ENCODE measurements at regions not wholly inside any gene's neighbourhood (a gene's known extent, or its start where the extent isn't known, plus 50 kb on each side); places are given as distances from the start of the nearest gene placed in this dataset.

GRCh38 chr2:56770490-56770889 is 586.7 kb downstream of the CCDC85A start:
- Histone ChIP-seq H3K9me3 (ENCODE audit: control insufficient read depth, low read length) (no peaks in the 10 kb centered on the region), H3K4me1 (ENCODE audit: control insufficient read depth, insufficient read depth, low read length, poor library complexity, severe bottlenecking) (no peaks in the 10 kb centered on the region), H3K36me3 (ENCODE audit: control insufficient read depth, insufficient read depth, low read length) (no peaks in the 10 kb centered on the region), H3K4me3 (ENCODE audit: extremely low read depth, insufficient read depth, low read length, poor library complexity, severe bottlenecking) (no peak overlapping the region), H3K27ac (ENCODE audit: low read depth, low read length, severe bottlenecking) (no peak overlapping the region)
- WGBS, 2 experiments (ENCODE audit: insufficient coverage in 2 of 2) = no CpG with 5 or more reads among the region's 2 CpGs

- WGBS, 2 experiments (ENCODE audit: insufficient coverage in 2 of 2) = 85 to 89% methylated on average over 1 to 3 of the region's 3 CpGs
- Histone ChIP-seq H3K4me1 (ENCODE audit: control insufficient read depth, insufficient read depth, low read length, poor library complexity, severe bottlenecking) (no peaks in the 10 kb centered on the region), H3K36me3 (ENCODE audit: control insufficient read depth, insufficient read depth, low read length) (no peaks in the 10 kb centered on the region), H3K4me3 (ENCODE audit: extremely low read depth, insufficient read depth, low read length, poor library complexity, severe bottlenecking) (no peak overlapping the region), H3K9me3 (ENCODE audit: control insufficient read depth, low read length) (no peaks in the 10 kb centered on the region), H3K27ac (ENCODE audit: low read depth, low read length, severe bottlenecking) (no peak overlapping the region)
Measured at GRCh38 chr2:56784046-56784445, 600.3 kb downstream of the CCDC85A start.

- H3K27ac ChIP-seq (ENCODE audit: low read depth, low read length, severe bottlenecking) = no peak overlapping the region
- no CpG with 5 or more reads among the region's 2 CpGs for WGBS, 2 experiments (ENCODE audit: insufficient coverage in 2 of 2)
- H3K9me3 ChIP-seq (ENCODE audit: control insufficient read depth, low read length) = no peaks in the 10 kb centered on the region
- H3K36me3 ChIP-seq (ENCODE audit: control insufficient read depth, insufficient read depth, low read length) = no peaks in the 10 kb centered on the region
- no peak overlapping the region for H3K4me3 ChIP-seq (ENCODE audit: extremely low read depth, insufficient read depth, low read length, poor library complexity, severe bottlenecking)
- H3K4me1 ChIP-seq (ENCODE audit: control insufficient read depth, insufficient read depth, low read length, poor library complexity, severe bottlenecking) = no peaks in the 10 kb centered on the region
Measured at GRCh38 chr2:56801214-56801613, 617.4 kb downstream of the CCDC85A start.

- WGBS, 2 experiments (ENCODE audit: insufficient coverage in 2 of 2) = 100% methylated on average over 2 of the region's 3 CpGs; no CpG with 5 or more reads in 1 of the 2 experiments
- H3K4me3 ChIP-seq (ENCODE audit: extremely low read depth, insufficient read depth, low read length, poor library complexity, severe bottlenecking) = no peak overlapping the region
- no peaks in the 10 kb centered on the region for H3K36me3 ChIP-seq (ENCODE audit: control insufficient read depth, insufficient read depth, low read length)
Measured at GRCh38 chr2:56801770-56802169, 618.0 kb downstream of the CCDC85A start.

GRCh38 chr2:56803596-56803995 is 619.8 kb downstream of the CCDC85A start:
- Histone ChIP-seq H3K36me3 (ENCODE audit: control insufficient read depth, insufficient read depth, low read length) (no peaks in the 10 kb centered on the region), H3K4me1 (ENCODE audit: control insufficient read depth, insufficient read depth, low read length, poor library complexity, severe bottlenecking) (no peaks in the 10 kb centered on the region), H3K9me3 (ENCODE audit: control insufficient read depth, low read length) (no peaks in the 10 kb centered on the region), H3K27ac (ENCODE audit: low read depth, low read length, severe bottlenecking) (no peak overlapping the region), H3K4me3 (ENCODE audit: extremely low read depth, insufficient read depth, low read length, poor library complexity, severe bottlenecking) (no peak overlapping the region)
- 84 to 92% methylated on average over 2 of the region's 3 CpGs for WGBS, 2 experiments (ENCODE audit: insufficient coverage in 2 of 2)

More at GRCh38 chr2:56801770-56802169, 618.0 kb downstream of the CCDC85A start:
- H3K27ac ChIP-seq (ENCODE audit: low read depth, low read length, severe bottlenecking) = no peak overlapping the region
- H3K4me1 ChIP-seq (ENCODE audit: control insufficient read depth, insufficient read depth, low read length, poor library complexity, severe bottlenecking) = no peaks in the 10 kb centered on the region
- H3K9me3 ChIP-seq (ENCODE audit: control insufficient read depth, low read length) = no peaks in the 10 kb centered on the region

GRCh38 chr2:56806924-56807323 is 623.1 kb downstream of the CCDC85A start:
- no peak overlapping the region for H3K4me3 ChIP-seq (ENCODE audit: extremely low read depth, insufficient read depth, low read length, poor library complexity, severe bottlenecking)
- H3K36me3 ChIP-seq (ENCODE audit: control insufficient read depth, insufficient read depth, low read length) = no peaks in the 10 kb centered on the region
- no peaks in the 10 kb centered on the region for H3K9me3 ChIP-seq (ENCODE audit: control insufficient read depth, low read length)
- whole genome bisulfite sequencing, 2 experiments (ENCODE audit: insufficient coverage in 2 of 2) = no CpG with 5 or more reads among the region's 1 CpG
- no peak overlapping the region for H3K27ac ChIP-seq (ENCODE audit: low read depth, low read length, severe bottlenecking)
- no peaks in the 10 kb centered on the region for H3K4me1 ChIP-seq (ENCODE audit: control insufficient read depth, insufficient read depth, low read length, poor library complexity, severe bottlenecking)

GRCh38 chr2:56807861-56808260 is 624.1 kb downstream of the CCDC85A start:
- no peak overlapping the region for H3K4me3 ChIP-seq (ENCODE audit: extremely low read depth, insufficient read depth, low read length, poor library complexity, severe bottlenecking)
- WGBS, 2 experiments (ENCODE audit: insufficient coverage in 2 of 2) = 100% methylated on average over 2 of the region's 2 CpGs; no CpG with 5 or more reads in 1 of the 2 experiments

GRCh38 chr2:56811401-56811800 is 627.6 kb downstream of the CCDC85A start:
- no peaks in the 10 kb centered on the region for H3K36me3 ChIP-seq (ENCODE audit: control insufficient read depth, insufficient read depth, low read length)
- H3K27ac ChIP-seq (ENCODE audit: low read depth, low read length, severe bottlenecking) = no peak overlapping the region
- H3K9me3 ChIP-seq (ENCODE audit: control insufficient read depth, low read length) = no peaks in the 10 kb centered on the region
- no peaks in the 10 kb centered on the region for H3K4me1 ChIP-seq (ENCODE audit: control insufficient read depth, insufficient read depth, low read length, poor library complexity, severe bottlenecking)
- WGBS, 2 experiments (ENCODE audit: insufficient coverage in 2 of 2) = 87 to 88% methylated on average over 2 of the region's 2 CpGs
- H3K4me3 ChIP-seq (ENCODE audit: extremely low read depth, insufficient read depth, low read length, poor library complexity, severe bottlenecking) = no peak overlapping the region

More at GRCh38 chr2:56807861-56808260, 624.1 kb downstream of the CCDC85A start:
- H3K4me1 ChIP-seq (ENCODE audit: control insufficient read depth, insufficient read depth, low read length, poor library complexity, severe bottlenecking) = no peaks in the 10 kb centered on the region
- H3K36me3 ChIP-seq (ENCODE audit: control insufficient read depth, insufficient read depth, low read length) = no peaks in the 10 kb centered on the region
- H3K27ac ChIP-seq (ENCODE audit: low read depth, low read length, severe bottlenecking) = no peak overlapping the region
- no peaks in the 10 kb centered on the region for H3K9me3 ChIP-seq (ENCODE audit: control insufficient read depth, low read length)

GRCh38 chr2:56812432-56812831 is 628.6 kb downstream of the CCDC85A start:
- no peaks in the 10 kb centered on the region for H3K4me1 ChIP-seq (ENCODE audit: control insufficient read depth, insufficient read depth, low read length, poor library complexity, severe bottlenecking)
- H3K36me3 ChIP-seq (ENCODE audit: control insufficient read depth, insufficient read depth, low read length) = no peaks in the 10 kb centered on the region
- H3K9me3 ChIP-seq (ENCODE audit: control insufficient read depth, low read length) = no peaks in the 10 kb centered on the region
- no peak overlapping the region for H3K4me3 ChIP-seq (ENCODE audit: extremely low read depth, insufficient read depth, low read length, poor library complexity, severe bottlenecking)
- H3K27ac ChIP-seq (ENCODE audit: low read depth, low read length, severe bottlenecking) = no peak overlapping the region
- no CpG with 5 or more reads among the region's 1 CpG for WGBS, 2 experiments (ENCODE audit: insufficient coverage in 2 of 2)

GRCh38 chr2:56813490-56813889 is 629.7 kb downstream of the CCDC85A start:
- 67 to 100% methylated on average over 1 of the region's 2 CpGs for WGBS, 2 experiments (ENCODE audit: insufficient coverage in 2 of 2)
- Histone ChIP-seq H3K27ac (ENCODE audit: low read depth, low read length, severe bottlenecking) (no peak overlapping the region), H3K4me3 (ENCODE audit: extremely low read depth, insufficient read depth, low read length, poor library complexity, severe bottlenecking) (no peak overlapping the region), H3K4me1 (ENCODE audit: control insufficient read depth, insufficient read depth, low read length, poor library complexity, severe bottlenecking) (no peaks in the 10 kb centered on the region), H3K36me3 (ENCODE audit: control insufficient read depth, insufficient read depth, low read length) (no peaks in the 10 kb centered on the region), H3K9me3 (ENCODE audit: control insufficient read depth, low read length) (no peaks in the 10 kb centered on the region)

- Histone ChIP-seq H3K36me3 (ENCODE audit: control insufficient read depth, insufficient read depth, low read length) (no peaks in the 10 kb centered on the region), H3K9me3 (ENCODE audit: control insufficient read depth, low read length) (no peaks in the 10 kb centered on the region), H3K4me1 (ENCODE audit: control insufficient read depth, insufficient read depth, low read length, poor library complexity, severe bottlenecking) (no peaks in the 10 kb centered on the region), H3K4me3 (ENCODE audit: extremely low read depth, insufficient read depth, low read length, poor library complexity, severe bottlenecking) (no peak overlapping the region), H3K27ac (ENCODE audit: low read depth, low read length, severe bottlenecking) (no peak overlapping the region)
- 83 to 92% methylated on average over 5 of the region's 5 CpGs for WGBS, 2 experiments (ENCODE audit: insufficient coverage in 2 of 2)
Measured at GRCh38 chr2:56816666-56817065, 632.9 kb downstream of the CCDC85A start.

Data from mesodermal cell (in vitro differentiated cells).